Neural cell (in vitro differentiated cells): ENCODE measurements at regions not wholly inside any gene's neighbourhood (a gene's known extent, or its start where the extent isn't known, plus 50 kb on each side); places are given as distances from the start of the nearest gene placed in this dataset.

ENCODE experiments used
- H2AFZ ChIP-seq: fragments of 200-600, 300-800 bp; sonication (generic), shearing (Covaris generic); 2 replicates; pipeline ENCODE4 v1.6.0; 2014; ENCODE audit warnings: low read depth, mild to moderate bottlenecking, antibody characterized with exemption, low read length, moderate library complexity
- H3F3A ChIP-seq: fragments of 200-600 bp; shearing (Covaris generic); 2 replicates; pipeline ENCODE4 v1.6.1; 2016; ENCODE audit warnings: mild to moderate bottlenecking, moderate library complexity, mixed read lengths, antibody characterized with exemption, low read length; ENCODE audit not compliant: insufficient read depth, poor library complexity, severe bottlenecking
- H3K27ac ChIP-seq: fragments of 200-600, 300-800 bp; sonication (generic), shearing (Covaris generic); 2 replicates; pipeline ENCODE4 v1.5.1; 2014; ENCODE audit warnings: mild to moderate bottlenecking, low read length, moderate library complexity
- H3K27me3 ChIP-seq: fragments of 300-800, 200-600 bp; sonication (generic), shearing (Covaris generic); 2 replicates; pipeline ENCODE4 v1.6.0; 2014; ENCODE audit warnings: mild to moderate bottlenecking, low read depth, low read length, moderate library complexity; ENCODE audit not compliant: insufficient read depth
- H3K36me3 ChIP-seq: fragments of 300-800, 200-600 bp; sonication (generic), shearing (Covaris generic); 2 replicates; pipeline ENCODE4 v1.5.1; 2014; ENCODE audit warnings: mild to moderate bottlenecking, antibody characterized with exemption, low read length, moderate library complexity; ENCODE audit not compliant: insufficient read depth
- H3K4me2 ChIP-seq: fragments of 300-800, 200-600 bp; sonication (generic), shearing (Covaris generic); 2 replicates; pipeline ENCODE4 v1.6.0; 2014; ENCODE audit warnings: mild to moderate bottlenecking, low read length
- H3K4me3 ChIP-seq: fragments of 300-800, 200-600 bp; sonication (generic), shearing (Covaris generic); 2 replicates; pipeline ENCODE4 v1.5.1; 2014; ENCODE audit warnings: mild to moderate bottlenecking, low read length, moderate library complexity
- H3K79me2 ChIP-seq: fragments of 200-600 bp; shearing (Covaris generic); replicated peaks from 2 replicates; pipeline ENCODE4 v1.6.0; 2014; ENCODE audit warnings: mild to moderate bottlenecking, low read length, moderate library complexity; ENCODE audit not compliant: insufficient read depth
- H3K9ac ChIP-seq: fragments of 300-800, 200-600 bp; sonication (generic), shearing (Covaris generic); 2 replicates; pipeline ENCODE4 v1.6.1; 2016; ENCODE audit warnings: mild to moderate bottlenecking, low read length, mixed read lengths
- H3K9me2 ChIP-seq: fragments of 200-600 bp; shearing (Covaris generic); 2 replicates; pipeline ENCODE4 v1.6.1; 2016; ENCODE audit warnings: mild to moderate bottlenecking, low read length, mixed read lengths; ENCODE audit not compliant: insufficient read depth
- H3K9me3 ChIP-seq: fragments of 200-600, 300-800 bp; sonication (generic), shearing (Covaris generic); 2 replicates; pipeline ENCODE4 v1.6.1; 2016; ENCODE audit warnings: mild to moderate bottlenecking, mixed run types, low read length, moderate library complexity, mixed read lengths
- H4K20me1 ChIP-seq: fragments of 200-600 bp; shearing (Covaris generic); 2 replicates; pipeline ENCODE4 v1.6.1; 2016; ENCODE audit warnings: mild to moderate bottlenecking, mixed run types; ENCODE audit not compliant: insufficient read depth
- CTCF ChIP-seq: fragments of 450-650 bp; IDR thresholded peaks from 2 replicates; pipeline ENCODE4 v1.5.1; 2014; ENCODE audit warnings: antibody characterized with exemption, mild to moderate bottlenecking, moderate library complexity; ENCODE audit not compliant: poor library complexity, severe bottlenecking
- EP300 ChIP-seq: fragments of 450-650 bp; conservative IDR thresholded peaks from 2 replicates; pipeline ENCODE4 v1.6.1; 2014; ENCODE audit warnings: antibody characterized with exemption, mild to moderate bottlenecking, moderate library complexity; ENCODE audit not compliant: poor library complexity, severe bottlenecking
- EZH2 ChIP-seq: fragments of 200-600, 300-800 bp; shearing (Covaris generic), sonication (generic); IDR thresholded peaks from 2 replicates; pipeline ENCODE4 v1.6.1; 2014; ENCODE audit warnings: antibody characterized with exemption, low read length, borderline replicate concordance, mild to moderate bottlenecking; ENCODE audit not compliant: insufficient read depth, poor library complexity, severe bottlenecking
- MXI1 ChIP-seq: fragments of 450-650 bp; conservative IDR thresholded peaks from 2 replicates; pipeline ENCODE4 v1.6.1; 2014; ENCODE audit warnings: antibody characterized with exemption, mild to moderate bottlenecking; ENCODE audit not compliant: poor library complexity, severe bottlenecking
- POLR2AphosphoS5 ChIP-seq: IDR thresholded peaks from 2 replicates; pipeline ENCODE4 v1.6.1; 2012
- RAD21 ChIP-seq: fragments of 450-650 bp; conservative IDR thresholded peaks from 2 replicates; pipeline ENCODE4 v1.6.1; 2014; ENCODE audit warnings: antibody characterized with exemption, mild to moderate bottlenecking, moderate library complexity
- REST ChIP-seq: IDR thresholded peaks from 2 replicates; pipeline ENCODE4 v1.6.1; 2012; ENCODE audit warnings: borderline replicate concordance
- SMC3 ChIP-seq: fragments of 450-650 bp; conservative IDR thresholded peaks from 2 replicates; pipeline ENCODE4 v1.6.1; 2014; ENCODE audit warnings: antibody characterized with exemption, mild to moderate bottlenecking, moderate library complexity; ENCODE audit not compliant: poor library complexity
- TAF1 ChIP-seq: IDR thresholded peaks from 2 replicates; pipeline ENCODE4 v1.6.1; 2012; ENCODE audit warnings: low read depth

- TF ChIP-seq EZH2 (no peak), REST (no peak), CTCF (no peak), MXI1 (no peak), TAF1 (no peak), RAD21 (no peak), EP300 (no peak), SMC3 (no peak), POLR2AphosphoS5 (no peak)
- no peaks in the 10 kb centered on the region for H4K20me1 ChIP-seq
- no peak overlapping the region for H3K9ac ChIP-seq
- no peak overlapping the region for H3K27ac ChIP-seq
- H3K27me3 ChIP-seq, result no peaks in the 10 kb centered on the region
- no peak overlapping the region for H2AFZ ChIP-seq
- no peak overlapping the region for H3K4me2 ChIP-seq
- no peaks in the 10 kb centered on the region for H3K9me3 ChIP-seq
- H3F3A ChIP-seq, result no peaks in the 10 kb centered on the region
- no peaks in the 10 kb centered on the region for H3K79me2 ChIP-seq
- no peaks in the 10 kb centered on the region for H3K9me2 ChIP-seq
- H3K36me3 ChIP-seq, result no peaks in the 10 kb centered on the region
- no peak overlapping the region for H3K4me3 ChIP-seq
These were observed 474.7 kb downstream of the LMO4 start for GRCh38 chr1:87803375-87803774.

- Histone ChIP-seq H3K9me2 (no peaks in the 10 kb centered on the region), H3K4me2 (no peak overlapping the region), H4K20me1 (no peaks in the 10 kb centered on the region), H3K9me3 (no peaks in the 10 kb centered on the region), H3K27ac (no peak overlapping the region), H3F3A (no peaks in the 10 kb centered on the region), H3K4me3 (no peak overlapping the region), H3K79me2 (no peaks in the 10 kb centered on the region), H3K9ac (no peak overlapping the region), H2AFZ (no peak overlapping the region), H3K27me3 (no peaks in the 10 kb centered on the region), H3K36me3 (no peaks in the 10 kb centered on the region)
- TF ChIP-seq CTCF, result no peak
- TF ChIP-seq RAD21, result no peak
- no peak for TF ChIP-seq TAF1
- no peak for TF ChIP-seq MXI1
- no peak for TF ChIP-seq EZH2
- no peak for TF ChIP-seq REST
- no peak for TF ChIP-seq POLR2AphosphoS5
- no peak for TF ChIP-seq SMC3
- TF ChIP-seq EP300, result no peak
These were observed 475.4 kb downstream of the LMO4 start for GRCh38 chr1:87804128-87804527.
